GM18907 (cell line): ENCODE measurements at regions not wholly inside any gene's neighbourhood (a gene's known extent, or its start where the extent isn't known, plus 50 kb on each side); places are given as distances from the start of the nearest gene placed in this dataset.

Source experiments
- ATAC-seq: cut with Tn5 transposase; IDR thresholded peaks from one replicate; pipeline ENCODE4 v1.9.1; 2021; ENCODE audit warnings: mild to moderate bottlenecking, moderate library complexity; ENCODE audit not compliant: unreplicated experiment

GRCh38 chr12:3931206-3931605 is 58.0 kb upstream of the PARP11 start:
- no peak for ATAC-seq

DNA sequence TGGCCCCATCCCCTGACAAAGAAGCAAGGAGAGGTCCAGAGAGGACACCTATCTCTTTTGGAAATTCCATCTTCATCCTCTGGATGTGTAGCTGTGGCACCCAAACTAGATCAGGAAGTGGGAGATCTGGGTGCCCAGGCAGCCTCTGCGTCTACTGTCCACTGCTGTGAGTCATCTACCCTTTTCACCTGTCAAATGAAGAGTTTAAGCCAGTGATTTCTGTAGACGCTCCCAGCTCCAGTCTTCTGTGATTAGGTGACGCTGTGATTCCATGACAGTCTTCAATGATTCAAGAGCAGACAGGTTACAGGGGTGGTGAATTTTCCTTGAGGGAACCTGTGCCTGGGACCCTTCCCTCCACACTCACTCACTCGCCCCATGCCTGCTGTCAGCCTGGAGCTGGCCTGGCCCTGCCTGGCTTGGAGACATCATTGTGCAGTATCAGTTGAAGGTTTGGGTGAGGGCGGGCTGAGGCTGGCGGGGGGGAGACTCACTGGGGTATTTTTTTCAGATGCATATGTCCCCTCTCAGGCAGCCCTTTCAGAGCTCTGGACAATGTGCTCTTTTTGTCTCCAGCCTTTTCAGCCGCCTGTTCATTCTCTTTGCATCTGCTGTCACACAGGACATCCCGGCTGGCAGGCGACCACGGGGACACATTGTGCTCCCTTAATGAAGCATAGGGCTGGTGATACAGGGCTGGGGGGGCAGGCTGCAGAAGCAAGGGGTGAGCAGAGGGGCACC is 56.8 kb upstream of the PARP11 start:
- no peak for ATAC-seq

GRCh38 chr12:3928538-3929184 is 55.5 kb upstream of the PARP11 start:
- ATAC-seq: no peak

DNA sequence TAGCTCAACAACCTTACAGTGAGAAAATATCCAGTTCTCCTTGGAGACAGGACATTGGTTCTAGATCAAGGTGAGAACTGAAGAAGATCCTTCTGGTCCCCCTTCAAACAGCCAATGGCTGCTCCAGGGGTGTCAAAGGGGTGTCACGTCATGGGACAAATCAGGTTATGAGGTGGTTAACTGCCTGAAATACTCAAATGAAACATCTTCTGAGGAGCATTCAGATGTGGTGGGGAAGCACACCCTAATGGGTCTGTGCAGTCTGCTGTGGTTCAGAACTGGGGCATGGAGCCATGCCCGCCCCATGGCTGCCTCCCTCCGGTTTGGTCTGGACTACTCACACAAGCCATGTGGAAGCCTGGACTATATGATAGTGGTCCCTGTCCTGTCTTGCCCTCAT is 52.4 kb upstream of the PARP11 start:
- no peak for ATAC-seq

DNA sequence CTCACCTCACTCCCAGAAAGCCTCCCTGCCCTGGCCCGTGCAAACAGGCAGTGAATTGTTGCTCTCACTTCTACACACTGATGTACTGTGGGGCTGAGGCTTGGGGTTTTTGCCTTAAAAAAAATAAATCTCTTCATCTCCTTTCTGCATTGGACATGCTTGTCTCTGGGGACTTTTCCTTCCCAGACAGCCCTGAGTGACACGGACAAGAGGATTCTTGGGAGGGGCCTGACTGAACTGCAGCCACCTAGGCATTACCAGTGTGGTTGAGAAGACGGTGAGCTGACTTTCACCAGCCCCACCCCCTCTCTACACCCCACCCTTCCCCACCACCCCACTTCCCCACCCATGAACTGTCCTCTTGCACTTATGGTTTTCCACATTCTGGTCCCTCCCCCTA is 51.6 kb upstream of the PARP11 start:
- no peak for ATAC-seq

GRCh38 chr12:3923021-3923420 is 49.8 kb upstream of the PARP11 start:
- ATAC-seq: no peak
